Mesenteric fat pad (tissue), 1 donor: ENCODE measurements at regions not wholly inside any gene's neighbourhood (a gene's known extent, or its start where the extent isn't known, plus 50 kb on each side); places are given as distances from the start of the nearest gene placed in this dataset.
A peak's percentile ranks its signal among the peaks of the same experiment; 100 is the strongest.

Experiments
- DNase-seq: peaks from one replicate; pipeline ENCODE4 v3.0.0-alpha.2; 2020; ENCODE audit warnings: low spot score
- donor health status: DM: yes; HTN: yes; CAD: no.

DNA sequence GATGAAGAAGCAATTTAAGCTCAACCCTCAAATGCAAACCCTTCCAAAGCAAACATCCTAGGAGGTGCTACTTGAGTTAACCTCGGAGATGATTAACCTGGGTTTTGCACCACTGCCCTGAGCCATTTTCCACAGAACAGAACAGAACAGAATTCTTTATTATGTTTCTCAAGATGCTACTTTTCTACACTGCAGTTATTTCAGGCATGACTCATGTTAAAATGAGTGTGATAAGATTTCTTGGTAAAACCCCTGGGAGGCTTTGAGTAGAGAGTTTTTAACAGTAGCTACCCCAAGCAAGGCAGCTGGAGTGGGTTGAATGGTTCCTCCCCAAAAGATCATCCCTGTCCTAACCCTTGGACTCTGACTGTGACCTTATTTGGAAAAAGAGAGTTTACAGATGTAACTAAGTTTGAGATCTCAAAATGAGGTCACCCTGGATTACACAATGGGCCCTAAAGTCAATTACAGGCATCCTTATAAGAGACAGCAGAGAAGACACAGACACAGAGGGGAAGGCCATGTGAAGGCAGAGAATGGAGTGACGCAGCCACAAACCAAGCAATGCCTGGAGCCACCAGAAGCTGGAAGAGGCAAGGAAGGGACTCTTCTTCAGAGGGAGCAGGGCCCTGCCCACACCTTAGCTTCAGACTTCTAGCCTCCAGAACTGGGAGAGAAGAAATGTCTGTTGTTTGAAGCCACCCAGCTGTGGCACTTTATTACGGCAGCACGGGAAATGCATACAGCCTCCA lies 153.4 kb downstream of the ETS2 start:
- no peak for DNase-seq

GRCh38 chr21:38958323-38958705 lies 152.6 kb downstream of the ETS2 start:
- DNase-seq, result no peak

- no peak for DNase-seq
Measured at GRCh38 chr21:38957575-38958322, 152.0 kb downstream of the ETS2 start.

GRCh38 chr21:38956856-38957571 lies 151.3 kb downstream of the ETS2 start:
- no peak for DNase-seq

DNA sequence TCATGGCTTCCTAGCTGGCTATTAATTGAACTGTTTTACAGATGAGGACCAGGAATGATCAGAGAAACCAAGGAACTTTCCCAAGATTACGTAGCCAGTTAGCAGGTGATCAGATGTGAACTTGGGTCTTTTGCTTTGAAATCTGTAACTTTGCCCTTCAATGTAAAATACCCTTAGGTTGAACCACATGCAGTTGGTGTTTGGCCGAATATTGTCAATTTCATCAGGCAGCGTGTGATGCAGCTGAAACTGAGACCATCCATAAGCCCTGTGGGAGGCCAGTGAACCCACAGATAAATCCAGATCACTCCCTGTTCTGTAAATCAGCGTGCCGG lies 150.8 kb downstream of the ETS2 start:
- DNase-seq, result no peak

DNA sequence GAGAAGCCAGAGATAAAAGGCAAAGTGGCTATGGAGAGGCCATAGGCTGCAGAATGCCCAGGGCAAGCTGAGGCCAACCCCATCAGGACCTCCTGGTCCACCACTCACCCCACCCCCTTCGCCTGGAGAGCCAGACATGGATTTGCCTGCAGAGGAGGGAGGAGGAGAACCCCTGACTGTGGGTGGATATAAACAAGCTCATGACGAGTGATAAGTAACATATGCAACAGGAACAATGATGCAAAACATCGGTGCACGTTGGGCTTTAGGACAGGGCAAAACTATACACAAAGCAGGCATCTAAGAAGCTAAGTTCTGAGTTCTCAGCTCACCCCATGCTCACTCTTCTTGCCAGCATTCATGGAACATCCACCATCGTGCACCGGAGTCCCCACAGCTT lies 150.3 kb downstream of the ETS2 start:
- DNase-seq, result no peak

GRCh38 chr21:38955495-38955894 lies 149.8 kb downstream of the ETS2 start:
- DNase-seq, result no peak

DNA sequence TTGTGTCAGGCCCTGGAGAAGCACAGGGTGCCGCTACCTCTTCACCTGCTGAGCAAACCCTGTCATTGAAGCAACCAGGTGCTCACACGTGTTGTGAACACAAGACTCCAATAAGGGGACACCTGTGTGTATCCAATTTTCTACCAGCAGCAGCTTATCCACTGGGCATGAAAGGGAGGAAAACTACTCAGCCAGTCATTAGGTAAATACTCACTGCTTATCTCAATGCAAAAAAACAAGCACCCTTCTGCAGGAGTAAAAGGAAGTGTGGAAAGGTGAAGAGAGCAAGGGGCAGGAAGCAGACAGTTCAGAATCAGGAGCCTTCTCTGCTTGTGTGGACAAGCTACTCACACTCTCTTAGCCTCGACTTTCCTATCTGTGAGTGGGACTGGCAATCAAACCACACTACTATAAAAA lies 148.9 kb downstream of the ETS2 start:
- no peak for DNase-seq

GRCh38 chr21:38953516-38953915 lies 147.8 kb downstream of the ETS2 start:
- DNase-seq, result no peak

DNA sequence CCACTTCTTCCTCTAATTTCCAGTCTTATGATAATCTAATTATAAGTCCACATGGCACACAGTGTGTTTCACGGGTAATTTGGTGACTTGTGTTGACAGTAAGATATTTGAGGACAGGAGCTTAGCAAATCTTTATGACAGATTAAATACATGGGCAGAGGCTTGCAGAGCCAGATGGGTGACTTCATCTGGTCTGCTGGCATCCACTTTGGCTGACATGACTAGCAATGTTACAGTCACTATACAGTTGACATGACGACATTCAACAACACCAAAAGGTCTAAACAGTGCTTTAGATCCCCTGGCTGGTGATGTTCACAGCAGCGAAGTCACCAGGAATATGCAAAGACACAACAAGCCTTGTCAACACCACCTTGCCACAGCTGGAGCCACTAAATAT lies 147.2 kb downstream of the ETS2 start:
- no peak for DNase-seq

DNA sequence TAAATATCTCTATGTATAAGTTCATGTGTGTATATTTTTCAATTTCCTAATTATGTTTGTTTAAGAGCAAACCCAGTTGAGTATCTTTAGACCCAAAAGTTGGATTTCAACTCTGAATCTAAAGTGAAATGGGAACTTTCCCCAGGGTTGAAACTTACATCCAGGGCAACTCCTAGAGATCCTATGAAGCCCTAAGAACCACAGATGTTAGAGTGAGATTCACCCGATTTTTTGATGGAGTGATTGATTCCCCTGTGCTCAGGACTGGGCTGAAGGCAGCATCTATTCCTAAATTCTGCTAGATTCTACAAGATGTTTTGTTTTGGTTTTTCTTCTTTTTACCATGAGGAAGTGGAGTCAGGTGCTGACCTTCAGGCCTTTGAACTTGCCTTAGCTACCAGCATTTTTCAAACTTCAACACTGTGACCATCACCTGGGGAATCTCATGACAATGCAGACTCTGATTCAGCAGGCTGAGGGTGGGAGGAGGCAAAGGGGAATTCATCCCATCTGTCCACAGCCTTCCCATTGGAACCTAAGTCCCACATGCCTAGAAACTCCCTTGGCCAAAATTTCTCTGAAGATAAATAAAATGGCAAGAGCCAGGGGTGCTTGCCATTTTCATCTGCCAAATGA lies 145.5 kb downstream of the ETS2 start:
- no peak for DNase-seq

- DNase-seq, result no peak
Measured at GRCh38 chr21:38950435-38951094, 144.8 kb downstream of the ETS2 start.

GRCh38 chr21:38949070-38949380 lies 143.3 kb downstream of the ETS2 start:
- DNase-seq, result no peak

GRCh38 chr21:38948377-38949069 lies 142.8 kb downstream of the ETS2 start:
- no peak for DNase-seq

GRCh38 chr21:38945545-38946245 lies 140.0 kb downstream of the ETS2 start:
- peak; percentile 77 for DNase-seq

DNA sequence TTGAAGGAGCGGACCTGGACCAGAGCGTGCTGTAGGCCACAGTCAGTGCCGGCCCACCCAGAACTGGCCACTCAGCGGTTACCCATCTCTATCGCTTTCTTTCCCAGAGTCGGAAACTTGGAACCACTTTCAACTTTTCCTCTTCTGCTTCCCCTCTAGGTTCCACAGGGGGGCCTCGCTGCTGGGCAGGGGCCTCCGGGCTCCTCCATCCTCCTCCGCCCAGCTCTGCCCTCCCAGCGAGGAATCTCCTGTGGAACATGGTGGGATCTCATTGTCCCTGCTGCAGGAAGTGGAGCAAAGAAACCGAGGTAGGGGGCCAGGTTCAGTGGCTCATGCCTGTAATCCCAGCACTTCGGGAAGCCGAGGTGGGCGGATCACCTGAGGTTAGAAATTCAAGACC lies 139.2 kb downstream of the ETS2 start:
- peak; percentile 47 for DNase-seq

DNA sequence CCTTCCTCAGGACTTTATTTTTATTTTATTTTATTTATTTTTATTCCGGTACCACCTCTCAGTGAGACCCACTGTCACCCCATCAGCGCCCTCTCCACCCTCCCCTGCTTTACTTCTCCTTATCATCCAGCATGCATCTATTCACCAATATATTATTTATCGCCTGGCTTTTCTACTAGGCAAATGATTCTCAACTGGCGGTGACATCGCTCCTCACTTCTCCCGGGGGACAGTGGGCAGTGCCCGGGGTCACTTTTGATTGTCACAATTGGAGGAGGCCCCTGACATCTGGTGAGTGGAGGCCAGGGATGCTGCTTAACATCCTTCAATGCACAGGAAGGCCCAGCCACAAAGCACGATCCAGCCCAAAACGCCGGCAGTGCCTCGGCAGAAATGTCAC lies 138.7 kb downstream of the ETS2 start:
- no peak for DNase-seq

GRCh38 chr21:38942748-38943211 lies 137.1 kb downstream of the ETS2 start:
- peak; percentile 51 for DNase-seq

GRCh38 chr21:38938769-38939168 lies 133.0 kb downstream of the ETS2 start:
- no peak for DNase-seq

GRCh38 chr21:38938343-38938742 lies 132.6 kb downstream of the ETS2 start:
- DNase-seq, result peak; percentile 22
